Smooth muscle cell (in vitro differentiated cells): ENCODE measurements at regions not wholly inside any gene's neighbourhood (a gene's known extent, or its start where the extent isn't known, plus 50 kb on each side); places are given as distances from the start of the nearest gene placed in this dataset.

ENCODE experiments used
- DNase-seq: peaks from one replicate; lab custom pipeline; 2025; ENCODE audit not compliant: unreplicated experiment; lab: John Stamatoyannopoulos, UW
- H2AFZ ChIP-seq: fragments of 200-600 bp; sonication (generic); 2 replicates; pipeline ENCODE4 v1.6.0; 2016; ENCODE audit warnings: antibody characterized with exemption, low read depth, mild to moderate bottlenecking
- H3F3A ChIP-seq: fragments of 200-600 bp; sonication (generic); 2 replicates; pipeline ENCODE4 v1.6.0; 2017; ENCODE audit warnings: antibody characterized with exemption, low read depth
- H3K27ac ChIP-seq: fragments of 200-600 bp; sonication (generic); 2 replicates; pipeline ENCODE4 v1.5.1; 2016; ENCODE audit warnings: low read depth, mild to moderate bottlenecking
- H3K27me3 ChIP-seq: fragments of 200-600 bp; sonication (generic); 2 replicates; pipeline ENCODE4 v1.6.1; 2016; ENCODE audit warnings: low read depth, mild to moderate bottlenecking
- H3K36me3 ChIP-seq: fragments of 200-600 bp; sonication (generic); 2 replicates; pipeline ENCODE4 v1.5.1; 2016; ENCODE audit warnings: low read depth
- H3K4me1 ChIP-seq: fragments of 200-600 bp; sonication (generic); 2 replicates; pipeline ENCODE4 v1.5.1; 2016; ENCODE audit warnings: low read depth
- H3K4me2 ChIP-seq: fragments of 200-600 bp; sonication (generic); 2 replicates; pipeline ENCODE4 v1.6.0; 2016; ENCODE audit warnings: mild to moderate bottlenecking
- H3K4me3 ChIP-seq: fragments of 200-600 bp; sonication (generic); 2 replicates; pipeline ENCODE4 v1.5.1; 2016; ENCODE audit warnings: mild to moderate bottlenecking
- H3K79me2 ChIP-seq: fragments of 200-600 bp; sonication (generic); 2 replicates; pipeline ENCODE4 v1.6.0; 2016; ENCODE audit warnings: low read depth, mild to moderate bottlenecking
- H3K9ac ChIP-seq: fragments of 200-600 bp; sonication (generic); 2 replicates; pipeline ENCODE4 v1.6.0; 2016; ENCODE audit warnings: low read depth
- H3K9me3 ChIP-seq: fragments of 200-600 bp; sonication (generic); replicated peaks from 2 replicates; pipeline ENCODE4 v1.5.1; 2016; ENCODE audit warnings: low read depth
- H4K20me1 ChIP-seq: fragments of 200-600 bp; sonication (generic); 2 replicates; pipeline ENCODE4 v1.6.0; 2016; ENCODE audit warnings: low read depth
- WGBS: methylation state at CpG from one replicate; pipeline ENCODE4 v1.1.7; 2016; ENCODE audit warnings: low lambda C conversion rate; 5-methylcytosine and 5-hydroxymethylcytosine counted together
- TF ChIP-seq, protein P1 (sequence below): fragments of 200-600 bp; sonication (generic); IDR thresholded peaks from 2 replicates; pipeline ENCODE4 v1.5.1; 2017; ENCODE audit warnings: borderline replicate concordance, mild to moderate bottlenecking, antibody characterized with exemption; ENCODE audit not compliant: insufficient read depth, poor library complexity, severe bottlenecking

- DNase-seq, result no peak
- H3K36me3 ChIP-seq, result no peaks in the 10 kb centered on the region
- H3K9me3 ChIP-seq, result no peaks in the 10 kb centered on the region
- no peak overlapping the region for H3K4me3 ChIP-seq
- peak overlapping the region; percentile 35 for H3K27ac ChIP-seq
- H3K27me3 ChIP-seq, result no peaks in the 10 kb centered on the region
- no peaks in the 10 kb centered on the region for H3F3A ChIP-seq
- TF ChIP-seq, protein P1, sequence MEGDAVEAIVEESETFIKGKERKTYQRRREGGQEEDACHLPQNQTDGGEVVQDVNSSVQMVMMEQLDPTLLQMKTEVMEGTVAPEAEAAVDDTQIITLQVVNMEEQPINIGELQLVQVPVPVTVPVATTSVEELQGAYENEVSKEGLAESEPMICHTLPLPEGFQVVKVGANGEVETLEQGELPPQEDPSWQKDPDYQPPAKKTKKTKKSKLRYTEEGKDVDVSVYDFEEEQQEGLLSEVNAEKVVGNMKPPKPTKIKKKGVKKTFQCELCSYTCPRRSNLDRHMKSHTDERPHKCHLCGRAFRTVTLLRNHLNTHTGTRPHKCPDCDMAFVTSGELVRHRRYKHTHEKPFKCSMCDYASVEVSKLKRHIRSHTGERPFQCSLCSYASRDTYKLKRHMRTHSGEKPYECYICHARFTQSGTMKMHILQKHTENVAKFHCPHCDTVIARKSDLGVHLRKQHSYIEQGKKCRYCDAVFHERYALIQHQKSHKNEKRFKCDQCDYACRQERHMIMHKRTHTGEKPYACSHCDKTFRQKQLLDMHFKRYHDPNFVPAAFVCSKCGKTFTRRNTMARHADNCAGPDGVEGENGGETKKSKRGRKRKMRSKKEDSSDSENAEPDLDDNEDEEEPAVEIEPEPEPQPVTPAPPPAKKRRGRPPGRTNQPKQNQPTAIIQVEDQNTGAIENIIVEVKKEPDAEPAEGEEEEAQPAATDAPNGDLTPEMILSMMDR, result no peak
- H3K4me2 ChIP-seq, result peak overlapping the region; percentile 54
- peaks cover 2% of the 10 kb centered on the region for H3K4me1 ChIP-seq
- no peaks in the 10 kb centered on the region for H4K20me1 ChIP-seq
- H3K79me2 ChIP-seq, result no peaks in the 10 kb centered on the region
- peak overlapping the region; percentile 77 for H2AFZ ChIP-seq
- no peak overlapping the region for H3K9ac ChIP-seq
These were observed 495.6 kb upstream of the NEGR1 start for GRCh38 chr1:72777918-72778317.

- Histone ChIP-seq H3F3A (no peaks in the 10 kb centered on the region), H3K9me3 (no peaks in the 10 kb centered on the region), H3K79me2 (no peaks in the 10 kb centered on the region), H3K27me3 (no peaks in the 10 kb centered on the region), H4K20me1 (no peaks in the 10 kb centered on the region), H3K4me2 (no peak overlapping the region), H3K9ac (no peak overlapping the region), H3K27ac (no peak overlapping the region), H3K36me3 (no peaks in the 10 kb centered on the region), H3K4me3 (no peak overlapping the region), H3K4me1 (no peaks in the 10 kb centered on the region), H2AFZ (no peak overlapping the region)
- no peak for DNase-seq
- WGBS, result 82% methylated on average over 2 of the region's 2 CpGs
- TF ChIP-seq, protein P1, result no peak
These were observed 481.1 kb upstream of the NEGR1 start for GRCh38 chr1:72763481-72763880.

GRCh38 chr1:72759486-72759885 lies 477.1 kb upstream of the NEGR1 start:
- no peaks in the 10 kb centered on the region for H3K36me3 ChIP-seq
- 66% methylated on average over 3 of the region's 3 CpGs for WGBS
- H3K4me3 ChIP-seq, result no peak overlapping the region
- no peaks in the 10 kb centered on the region for H3K4me1 ChIP-seq
- no peaks in the 10 kb centered on the region for H3F3A ChIP-seq
- no peak for DNase-seq
- H3K79me2 ChIP-seq, result no peaks in the 10 kb centered on the region
- H3K9ac ChIP-seq, result no peak overlapping the region
- TF ChIP-seq, protein P1, result no peak
- H3K27me3 ChIP-seq, result no peaks in the 10 kb centered on the region
- H3K27ac ChIP-seq, result no peak overlapping the region
- H3K9me3 ChIP-seq, result no peaks in the 10 kb centered on the region
- H2AFZ ChIP-seq, result no peak overlapping the region
- H4K20me1 ChIP-seq, result no peaks in the 10 kb centered on the region
- H3K4me2 ChIP-seq, result no peak overlapping the region

GRCh38 chr1:72757843-72758242 lies 475.5 kb upstream of the NEGR1 start:
- no peaks in the 10 kb centered on the region for H4K20me1 ChIP-seq
- H3K9me3 ChIP-seq, result no peaks in the 10 kb centered on the region
- H3K27ac ChIP-seq, result no peak overlapping the region
- 97% methylated on average over 2 of the region's 2 CpGs for WGBS
- no peak overlapping the region for H2AFZ ChIP-seq
- TF ChIP-seq, protein P1, result no peak
- H3K27me3 ChIP-seq, result no peaks in the 10 kb centered on the region
- H3K4me2 ChIP-seq, result no peak overlapping the region
- no peaks in the 10 kb centered on the region for H3F3A ChIP-seq
- DNase-seq, result no peak
- H3K4me3 ChIP-seq, result no peak overlapping the region
- H3K79me2 ChIP-seq, result no peaks in the 10 kb centered on the region
- no peaks in the 10 kb centered on the region for H3K4me1 ChIP-seq
- H3K36me3 ChIP-seq, result no peaks in the 10 kb centered on the region
- no peak overlapping the region for H3K9ac ChIP-seq
